WI38 (cell line): ENCODE measurements at regions not wholly inside any gene's neighbourhood (a gene's known extent, or its start where the extent isn't known, plus 50 kb on each side); places are given as distances from the start of the nearest gene placed in this dataset.

ENCODE experiments used
- H3K4me3 ChIP-seq: 2 replicates; pipeline ENCODE4 v1.5.1; 2011; ENCODE audit warnings: low read depth, mild to moderate bottlenecking, control low read depth, low read length
- TF ChIP-seq, protein P1 (sequence below): IDR thresholded peaks from 2 replicates; pipeline ENCODE4 v1.5.1; 2012; ENCODE audit warnings: low read depth, mild to moderate bottlenecking, control low read depth, low read length

DNA sequence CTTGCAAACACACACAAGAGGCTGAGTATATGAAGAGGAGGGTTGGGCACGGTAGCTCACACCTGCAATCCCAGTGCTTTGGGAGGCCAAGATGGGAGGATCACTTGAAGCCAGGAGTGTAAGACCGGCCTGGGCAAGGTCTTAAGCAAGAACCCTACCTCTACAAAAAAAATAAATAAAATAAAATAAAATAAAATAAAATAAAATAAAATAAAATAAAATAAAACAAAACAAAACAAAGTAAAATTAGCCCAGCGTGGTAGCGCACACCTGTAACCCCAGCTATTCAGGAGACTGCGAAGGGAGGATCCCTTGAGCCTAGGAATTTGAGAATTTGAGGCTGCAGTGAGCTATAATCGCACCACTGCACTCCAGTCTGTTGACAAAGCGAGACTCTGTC lies 337.9 kb downstream of the SHANK2 start:
- H3K4me3 ChIP-seq, result no peak overlapping the region
- TF ChIP-seq, protein P1, sequence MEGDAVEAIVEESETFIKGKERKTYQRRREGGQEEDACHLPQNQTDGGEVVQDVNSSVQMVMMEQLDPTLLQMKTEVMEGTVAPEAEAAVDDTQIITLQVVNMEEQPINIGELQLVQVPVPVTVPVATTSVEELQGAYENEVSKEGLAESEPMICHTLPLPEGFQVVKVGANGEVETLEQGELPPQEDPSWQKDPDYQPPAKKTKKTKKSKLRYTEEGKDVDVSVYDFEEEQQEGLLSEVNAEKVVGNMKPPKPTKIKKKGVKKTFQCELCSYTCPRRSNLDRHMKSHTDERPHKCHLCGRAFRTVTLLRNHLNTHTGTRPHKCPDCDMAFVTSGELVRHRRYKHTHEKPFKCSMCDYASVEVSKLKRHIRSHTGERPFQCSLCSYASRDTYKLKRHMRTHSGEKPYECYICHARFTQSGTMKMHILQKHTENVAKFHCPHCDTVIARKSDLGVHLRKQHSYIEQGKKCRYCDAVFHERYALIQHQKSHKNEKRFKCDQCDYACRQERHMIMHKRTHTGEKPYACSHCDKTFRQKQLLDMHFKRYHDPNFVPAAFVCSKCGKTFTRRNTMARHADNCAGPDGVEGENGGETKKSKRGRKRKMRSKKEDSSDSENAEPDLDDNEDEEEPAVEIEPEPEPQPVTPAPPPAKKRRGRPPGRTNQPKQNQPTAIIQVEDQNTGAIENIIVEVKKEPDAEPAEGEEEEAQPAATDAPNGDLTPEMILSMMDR, result no peak

DNA sequence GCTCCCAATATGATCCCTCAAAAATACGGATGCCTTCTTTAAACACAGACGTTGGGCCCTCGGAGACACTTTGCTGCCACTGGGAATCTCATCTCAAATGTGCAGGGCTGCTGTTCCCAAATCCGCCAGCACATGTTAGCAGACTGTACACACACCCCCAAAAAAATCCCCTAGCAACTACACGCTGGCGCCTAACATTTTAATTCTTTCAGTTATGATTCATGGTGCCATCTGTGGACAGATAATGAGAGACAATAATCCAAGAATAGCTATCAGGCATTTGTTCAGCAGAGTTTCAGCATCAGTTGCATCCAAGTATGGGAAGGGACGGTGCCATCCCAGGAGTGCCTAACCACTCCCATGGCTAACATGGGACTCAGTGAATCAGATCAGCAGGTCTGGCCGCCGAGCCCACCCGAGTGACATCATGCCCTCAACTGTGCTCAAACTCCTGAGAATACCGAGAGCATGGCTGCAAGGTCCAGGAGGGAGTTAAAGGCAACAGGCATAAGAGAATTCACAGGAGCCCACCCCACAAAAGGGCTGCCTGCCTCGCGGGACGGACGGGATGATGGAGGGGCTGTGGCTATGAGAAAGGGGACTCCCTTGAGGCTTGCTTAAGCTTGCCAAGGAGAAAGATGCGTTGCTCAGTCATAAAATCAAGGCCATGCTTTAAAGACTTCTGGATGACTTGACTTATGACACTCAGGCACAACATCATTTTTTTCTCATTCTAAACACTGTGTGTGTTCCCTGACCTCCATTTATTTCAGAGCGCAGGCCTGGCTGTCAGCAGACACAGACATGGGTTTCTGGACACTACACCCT lies 337.0 kb downstream of the SHANK2 start:
- H3K4me3 ChIP-seq, result no peak overlapping the region
- TF ChIP-seq, protein P1, result no peak

DNA sequence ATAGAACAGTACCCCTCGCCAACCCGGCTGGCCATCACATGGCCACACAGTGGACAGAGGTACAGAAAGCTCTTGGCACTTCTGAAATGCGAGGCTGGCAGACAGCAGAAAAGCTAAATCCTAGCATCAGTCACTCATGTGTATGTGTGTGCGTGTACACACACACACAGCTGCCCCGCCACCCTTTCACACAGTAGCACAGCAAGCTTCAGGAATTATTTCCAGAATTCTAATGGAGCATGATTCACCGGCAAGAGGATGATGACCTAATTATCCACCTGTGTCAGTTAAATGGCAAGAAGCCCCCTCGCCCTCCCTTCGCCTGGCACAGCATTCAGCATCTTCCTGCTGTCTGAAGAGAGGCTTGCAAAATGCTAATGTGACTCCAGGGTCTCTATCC lies 336.0 kb downstream of the SHANK2 start:
- TF ChIP-seq, protein P1, result no peak
- no peak overlapping the region for H3K4me3 ChIP-seq

DNA sequence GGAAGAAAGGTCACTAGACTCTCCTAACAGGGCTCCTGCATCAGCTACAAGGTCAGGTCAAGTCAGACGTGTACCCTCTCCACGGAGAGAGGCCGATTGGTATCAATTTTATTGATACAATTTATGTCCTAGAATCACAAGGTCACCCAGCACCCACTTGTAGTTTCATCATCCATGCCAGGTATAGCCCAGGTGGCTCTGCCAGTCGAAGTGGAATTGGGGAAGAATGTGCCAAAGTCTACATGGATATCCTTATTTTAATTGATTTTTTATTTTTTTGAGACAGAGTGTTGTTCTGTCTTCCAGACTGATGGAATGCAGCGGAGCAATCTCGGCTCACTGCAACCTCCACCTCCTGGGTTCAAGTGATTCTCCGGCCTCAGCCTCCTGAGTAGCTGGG lies 334.1 kb downstream of the SHANK2 start:
- no peak overlapping the region for H3K4me3 ChIP-seq
- TF ChIP-seq, protein P1, result no peak

DNA sequence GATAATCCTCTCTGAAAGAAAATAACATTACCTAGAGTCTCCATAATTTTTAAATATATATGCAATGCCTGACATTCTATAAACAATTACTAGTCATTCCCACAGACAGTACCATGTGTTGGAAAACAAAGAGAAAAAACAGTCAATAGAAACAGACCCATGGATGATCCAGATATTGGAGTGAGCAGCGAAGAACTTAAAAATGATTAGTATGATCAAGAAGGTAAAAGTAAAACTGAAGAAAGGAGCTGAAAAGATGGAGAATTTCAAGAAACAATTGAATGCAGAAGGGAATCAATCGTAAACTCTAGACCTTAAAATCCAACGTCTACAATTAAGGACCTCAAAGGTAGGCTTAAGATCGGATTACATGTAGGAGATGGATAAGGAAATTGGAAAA lies 330.6 kb downstream of the SHANK2 start:
- no peak overlapping the region for H3K4me3 ChIP-seq
- TF ChIP-seq, protein P1, result no peak

DNA sequence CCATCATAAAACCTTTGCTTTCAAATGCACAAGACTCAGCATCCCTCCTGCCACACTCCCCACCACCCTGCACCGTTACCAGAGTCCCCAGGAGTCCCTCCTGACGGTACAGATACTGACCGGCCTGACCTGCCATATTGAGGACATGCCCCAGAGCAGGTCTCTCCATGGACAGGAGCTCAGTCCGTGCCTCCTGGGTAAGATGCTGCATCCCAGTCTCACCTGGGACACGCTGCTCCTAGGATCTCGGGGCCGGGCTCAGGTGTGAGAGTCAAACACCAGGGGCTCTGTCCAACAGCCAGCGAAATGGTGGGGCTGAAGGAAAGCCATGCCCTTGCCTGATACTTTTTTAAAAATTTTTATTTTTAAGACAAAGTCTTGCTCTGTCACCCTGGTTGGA lies 328.3 kb downstream of the SHANK2 start:
- TF ChIP-seq, protein P1, result no peak
- no peak overlapping the region for H3K4me3 ChIP-seq

DNA sequence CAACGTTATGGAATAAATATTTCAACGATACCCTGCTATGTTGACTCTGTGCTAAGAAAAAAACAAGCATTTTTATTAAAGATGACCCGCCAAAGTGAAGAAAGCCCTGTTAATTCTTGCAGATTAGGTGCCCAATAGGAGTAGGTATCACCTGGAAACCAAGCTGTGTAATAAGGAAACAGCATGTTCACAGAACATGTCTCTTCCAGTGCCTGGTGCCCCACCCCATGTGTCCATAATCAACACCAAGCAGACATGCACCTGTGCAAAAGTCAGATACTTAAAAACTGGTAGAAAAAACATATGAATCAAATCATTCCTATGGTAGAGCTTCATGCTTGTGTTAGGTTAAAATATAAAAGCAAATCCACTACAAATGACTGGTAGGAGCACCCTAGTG lies 327.1 kb downstream of the SHANK2 start:
- TF ChIP-seq, protein P1, result no peak
- no peak overlapping the region for H3K4me3 ChIP-seq
